Heart left ventricle (tissue), 13 donors: ENCODE measurements at regions not wholly inside any gene's neighbourhood (a gene's known extent, or its start where the extent isn't known, plus 50 kb on each side); places are given as distances from the start of the nearest gene placed in this dataset.

Source experiments
- CTCF ChIP-seq, 12 donors: fragments of 200-600 bp; sonication (generic) in 4 of 12; IDR thresholded peaks; one replicate each; pipeline versions ENCODE4 v1.5.0 to v1.8.0; 2018 to 2022; ENCODE audit warnings: antibody characterized with exemption in 12 of 12, mild to moderate bottlenecking in 5 of 12
- POLR2A ChIP-seq, 2 donors: fragments of 450-650 bp; IDR thresholded peaks; one replicate each; pipeline ENCODE4 v1.6.1; 2017; ENCODE audit warnings: antibody characterized with exemption in 2 of 2, mild to moderate bottlenecking in 2 of 2, moderate library complexity in 2 of 2
- donor health status: ischemic (EF 13 %, LVEDD 7.1; RV severe dilation, severe dysfunction).
- donor health status: DM: no; HTN: yes; CAD: no.
- donor health status: DM: no; HTN: no; CAD: no.
- donor health status: ischemic (EF 25% LVEDD 6.9; RV normal size, moderate dysfunction).
- donor health status: ischemic (EF 25% LVEDD 5.7; RV mildly dilated, moderate dysfunction).
- donor health status: ischemic (EF 35%, LVEDD 5.7; RV mildly dilated, moderate dysfunction).
- donor health status: nonischemic (EF 11% LVEDD 7.7; RV severe dilation, severe dysfunction).
- donor health status: DM: yes; HTN: yes; CAD: no.
- donor health status: PGD.
- donor health status: ischemic (EF 29% LVEDD 5.4; RV normal size, mild dysfunction).
- donor health status: nonischemic (EF 23%, LVEDD 6.1; RV moderate dilation, normal function).

DNA sequence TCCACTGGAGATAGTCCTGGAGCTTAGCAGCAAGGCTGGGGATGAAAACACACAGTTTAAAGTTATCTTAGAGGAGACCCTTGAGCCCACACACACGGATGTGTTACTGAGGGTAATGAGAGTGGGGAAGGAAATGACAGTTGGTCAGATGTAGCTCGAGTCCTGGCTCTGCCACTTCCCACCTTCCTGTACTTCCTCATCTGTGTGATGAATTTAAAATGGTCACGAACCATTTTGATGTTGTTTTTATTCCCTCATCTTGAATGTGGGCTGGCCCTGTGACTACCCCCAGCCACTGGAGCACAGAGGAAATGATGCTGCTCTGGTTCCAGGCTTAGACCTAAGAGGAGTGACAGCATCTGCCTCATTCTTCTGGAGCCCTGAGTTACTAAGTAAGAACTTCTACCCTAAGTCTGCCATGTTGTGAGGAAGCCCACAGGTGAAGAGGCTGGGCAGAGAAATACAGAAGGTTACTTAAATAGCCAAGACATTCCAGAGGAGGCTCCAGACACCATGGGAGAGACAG lies 141.2 kb downstream of the NRN1 start:
- no peak for TF ChIP-seq CTCF (IDR thresholded peaks at IDR 0.05)
- no peak for TF ChIP-seq POLR2A (IDR thresholded peaks at IDR 0.05)
